ENCODE measurements at regions not wholly inside any gene's neighbourhood (a gene's known extent, or its start where the extent isn't known, plus 50 kb on each side); places are given as distances from the start of the nearest gene placed in this dataset.

GRCh38 chr4:128686032-128686465, 123.5 kb upstream of the JADE1 start (continued):
- TF ChIP-seq ZBTB49 (CRISPR knock-in tag; IDR thresholded peaks at IDR 0.05; ENCODE audit: borderline replicate concordance) (no peak), JUN (IDR thresholded peaks at IDR 0.05; ENCODE audit: borderline replicate concordance, low read depth, low read length) (peak; percentile 41; the same call in 1 of the 2 replicates), JUN (CRISPR knock-in tag; IDR thresholded peaks at IDR 0.05; ENCODE audit: borderline replicate concordance) (no peak), NR2F6 (CRISPR knock-in tag; IDR thresholded peaks at IDR 0.05) (no peak), TAF9B (IDR thresholded peaks at IDR 0.05; ENCODE audit: partially characterized antibody) (no peak), MYBL2 (IDR thresholded peaks at IDR 0.05; ENCODE audit: low read depth) (no peak; the same call in 1 of the 2 replicates), MYBL2 (CRISPR knock-in tag; IDR thresholded peaks at IDR 0.05; ENCODE audit: borderline replicate concordance) (no peak), ZEB2 (IDR thresholded peaks at IDR 0.05) (peak; percentile 76), ZNF695 (CRISPR knock-in tag; IDR thresholded peaks at IDR 0.05) (no peak), GABPB2 (CRISPR knock-in tag; conservative IDR thresholded peaks at IDR 0.05) (no peak), MTA1 (IDR thresholded peaks at IDR 0.05; ENCODE audit: borderline replicate concordance) (no peak), HDAC8 (tag; IDR thresholded peaks at IDR 0.05) (peak; percentile 67; the same call in 1 of the 2 replicates), HSF4 (CRISPR knock-in tag; IDR thresholded peaks at IDR 0.05; ENCODE audit: borderline replicate concordance) (peak; percentile 93), KLF10 (CRISPR knock-in tag; IDR thresholded peaks at IDR 0.05) (no peak), E2F4 (CRISPR knock-in tag; IDR thresholded peaks at IDR 0.05; ENCODE audit: low read depth) (no peak), RBM15 (IDR thresholded peaks at IDR 0.05; ENCODE audit: insufficient read depth, low read length) (no peak), PRPF4 (IDR thresholded peaks at IDR 0.05; ENCODE audit: insufficient read depth, low read depth, low read length, poor library complexity, severe bottlenecking) (no peak), ZNF24 (IDR thresholded peaks at IDR 0.05) (peak; percentile 11; the same call in 1 of the 2 replicates), SAFB2 (IDR thresholded peaks at IDR 0.05; ENCODE audit: borderline replicate concordance, low read depth, low read length, severe bottlenecking) (no peak)
- TF ChIP-seq, protein P1, sequence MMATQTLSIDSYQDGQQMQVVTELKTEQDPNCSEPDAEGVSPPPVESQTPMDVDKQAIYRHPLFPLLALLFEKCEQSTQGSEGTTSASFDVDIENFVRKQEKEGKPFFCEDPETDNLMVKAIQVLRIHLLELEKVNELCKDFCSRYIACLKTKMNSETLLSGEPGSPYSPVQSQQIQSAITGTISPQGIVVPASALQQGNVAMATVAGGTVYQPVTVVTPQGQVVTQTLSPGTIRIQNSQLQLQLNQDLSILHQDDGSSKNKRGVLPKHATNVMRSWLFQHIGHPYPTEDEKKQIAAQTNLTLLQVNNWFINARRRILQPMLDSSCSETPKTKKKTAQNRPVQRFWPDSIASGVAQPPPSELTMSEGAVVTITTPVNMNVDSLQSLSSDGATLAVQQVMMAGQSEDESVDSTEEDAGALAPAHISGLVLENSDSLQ (IDR thresholded peaks at IDR 0.05), result no peak
- TF ChIP-seq, protein P2, sequence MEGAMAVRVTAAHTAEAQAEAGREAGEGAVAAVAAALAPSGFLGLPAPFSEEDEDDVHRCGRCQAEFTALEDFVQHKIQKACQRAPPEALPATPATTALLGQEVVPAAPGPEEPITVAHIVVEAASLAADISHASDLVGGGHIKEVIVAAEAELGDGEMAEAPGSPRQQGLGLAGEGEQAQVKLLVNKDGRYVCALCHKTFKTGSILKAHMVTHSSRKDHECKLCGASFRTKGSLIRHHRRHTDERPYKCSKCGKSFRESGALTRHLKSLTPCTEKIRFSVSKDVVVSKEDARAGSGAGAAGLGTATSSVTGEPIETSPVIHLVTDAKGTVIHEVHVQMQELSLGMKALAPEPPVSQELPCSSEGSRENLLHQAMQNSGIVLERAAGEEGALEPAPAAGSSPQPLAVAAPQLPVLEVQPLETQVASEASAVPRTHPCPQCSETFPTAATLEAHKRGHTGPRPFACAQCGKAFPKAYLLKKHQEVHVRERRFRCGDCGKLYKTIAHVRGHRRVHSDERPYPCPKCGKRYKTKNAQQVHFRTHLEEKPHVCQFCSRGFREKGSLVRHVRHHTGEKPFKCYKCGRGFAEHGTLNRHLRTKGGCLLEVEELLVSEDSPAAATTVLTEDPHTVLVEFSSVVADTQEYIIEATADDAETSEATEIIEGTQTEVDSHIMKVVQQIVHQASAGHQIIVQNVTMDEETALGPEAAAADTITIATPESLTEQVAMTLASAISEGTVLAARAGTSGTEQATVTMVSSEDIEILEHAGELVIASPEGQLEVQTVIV (CRISPR knock-in tag; IDR thresholded peaks at IDR 0.05; ENCODE audit: borderline replicate concordance), result no peak
- TF ChIP-seq, protein P3, sequence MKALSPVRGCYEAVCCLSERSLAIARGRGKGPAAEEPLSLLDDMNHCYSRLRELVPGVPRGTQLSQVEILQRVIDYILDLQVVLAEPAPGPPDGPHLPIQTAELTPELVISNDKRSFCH (CRISPR knock-in tag; IDR thresholded peaks at IDR 0.05), result peak; percentile 64; the same call in 1 of the 2 replicates
- TF ChIP-seq, protein P3 (tag; IDR thresholded peaks at IDR 0.05), result peak; percentile 97
